ENCODE measurements at regions not wholly inside any gene's neighbourhood (a gene's known extent, or its start where the extent isn't known, plus 50 kb on each side); places are given as distances from the start of the nearest gene placed in this dataset.

DNA sequence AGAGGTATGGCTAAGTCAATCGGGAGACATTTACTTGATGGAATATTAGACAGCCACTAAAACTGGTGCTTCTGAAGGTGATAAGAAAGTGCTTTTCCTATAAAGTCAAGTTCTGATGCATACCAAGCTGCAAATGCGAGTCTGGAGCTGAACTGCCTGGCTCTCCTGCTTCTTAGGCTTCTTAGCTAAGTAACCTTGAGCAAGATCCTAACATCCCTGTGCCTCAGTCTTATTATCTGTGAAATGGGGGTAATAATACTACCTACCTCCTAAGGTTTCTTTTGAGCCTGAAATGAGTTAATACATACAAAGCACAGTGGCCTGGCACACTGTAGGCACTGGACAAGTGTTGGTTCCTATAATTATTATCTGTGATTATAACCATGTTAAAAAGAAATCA is 64.5 kb downstream of the ZIC5 start:
- no peak for DNase-seq (ENCODE audit: low read depth)
- no peak overlapping the region for H3K4me3 ChIP-seq (ENCODE audit: low read depth, low read length)
- TF ChIP-seq, protein P1, sequence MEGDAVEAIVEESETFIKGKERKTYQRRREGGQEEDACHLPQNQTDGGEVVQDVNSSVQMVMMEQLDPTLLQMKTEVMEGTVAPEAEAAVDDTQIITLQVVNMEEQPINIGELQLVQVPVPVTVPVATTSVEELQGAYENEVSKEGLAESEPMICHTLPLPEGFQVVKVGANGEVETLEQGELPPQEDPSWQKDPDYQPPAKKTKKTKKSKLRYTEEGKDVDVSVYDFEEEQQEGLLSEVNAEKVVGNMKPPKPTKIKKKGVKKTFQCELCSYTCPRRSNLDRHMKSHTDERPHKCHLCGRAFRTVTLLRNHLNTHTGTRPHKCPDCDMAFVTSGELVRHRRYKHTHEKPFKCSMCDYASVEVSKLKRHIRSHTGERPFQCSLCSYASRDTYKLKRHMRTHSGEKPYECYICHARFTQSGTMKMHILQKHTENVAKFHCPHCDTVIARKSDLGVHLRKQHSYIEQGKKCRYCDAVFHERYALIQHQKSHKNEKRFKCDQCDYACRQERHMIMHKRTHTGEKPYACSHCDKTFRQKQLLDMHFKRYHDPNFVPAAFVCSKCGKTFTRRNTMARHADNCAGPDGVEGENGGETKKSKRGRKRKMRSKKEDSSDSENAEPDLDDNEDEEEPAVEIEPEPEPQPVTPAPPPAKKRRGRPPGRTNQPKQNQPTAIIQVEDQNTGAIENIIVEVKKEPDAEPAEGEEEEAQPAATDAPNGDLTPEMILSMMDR (IDR thresholded peaks at IDR 0.05; ENCODE audit: low read depth, low read length, missing control alignments), result no peak

DNA sequence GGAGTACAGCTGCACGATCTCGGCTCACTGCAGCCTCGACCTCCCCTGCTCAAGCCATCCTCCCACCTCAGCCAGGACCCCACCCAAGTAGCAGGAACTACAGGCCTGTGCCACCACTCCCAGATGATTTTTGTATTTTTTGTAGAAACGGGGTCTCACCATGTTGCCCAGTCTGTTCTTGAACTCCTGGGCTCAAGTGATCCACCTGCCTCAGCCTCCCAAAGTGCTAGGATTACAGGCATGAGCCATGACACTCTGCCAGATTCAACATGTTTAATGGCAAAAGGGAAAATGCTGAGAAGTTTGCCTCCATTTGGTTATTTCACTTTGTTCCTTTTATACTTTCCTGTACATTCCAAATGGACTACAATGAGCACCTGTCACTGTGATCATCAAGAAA is 65.8 kb downstream of the ZIC5 start:
- TF ChIP-seq, protein P1 (IDR thresholded peaks at IDR 0.05; ENCODE audit: low read depth, low read length, missing control alignments), result no peak
- H3K4me3 ChIP-seq (ENCODE audit: low read depth, low read length), result no peak overlapping the region
- no peak for DNase-seq (ENCODE audit: low read depth)

DNA sequence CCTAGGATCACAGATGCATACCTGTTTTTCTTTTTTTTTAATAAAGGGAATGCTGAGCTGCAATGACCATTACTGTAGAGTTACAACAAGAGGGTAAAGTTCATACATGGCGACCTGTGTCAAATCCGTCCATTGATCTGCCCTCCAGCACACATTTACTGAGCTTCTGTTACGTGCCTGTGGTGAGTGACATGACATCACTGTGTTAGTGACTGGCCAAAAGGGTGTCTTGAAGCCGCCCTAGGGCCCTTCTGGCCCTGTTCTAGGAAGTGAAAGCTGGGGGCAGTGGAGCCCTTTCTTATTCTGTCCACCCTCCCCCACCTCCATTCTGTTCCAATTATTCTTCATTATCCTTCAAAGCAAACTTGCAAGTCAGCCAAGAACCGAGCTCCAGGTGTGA is 66.3 kb downstream of the ZIC5 start:
- no peak for DNase-seq (ENCODE audit: low read depth)
- no peak overlapping the region for H3K4me3 ChIP-seq (ENCODE audit: low read depth, low read length)
- TF ChIP-seq, protein P1 (IDR thresholded peaks at IDR 0.05; ENCODE audit: low read depth, low read length, missing control alignments), result no peak

DNA sequence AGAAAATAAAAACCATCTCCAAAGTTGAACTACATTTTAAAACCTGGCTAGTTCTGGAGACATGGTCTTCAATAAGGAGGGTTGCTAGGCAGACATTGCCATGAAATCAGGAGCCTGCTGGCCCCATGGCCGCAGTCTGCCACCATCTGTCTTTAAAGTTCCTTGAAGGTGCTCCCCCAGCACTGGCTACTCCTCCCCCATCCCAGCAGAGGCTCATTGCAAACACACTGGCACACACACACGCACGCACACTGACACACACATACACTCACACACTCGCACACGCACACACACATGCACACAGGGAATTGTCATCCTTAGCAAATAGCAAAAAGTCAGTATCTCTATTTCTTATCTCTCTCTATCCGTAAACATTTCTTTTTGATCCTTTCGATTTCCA is 68.4 kb downstream of the ZIC5 start:
- no peak for DNase-seq (ENCODE audit: low read depth)
- no peak overlapping the region for H3K4me3 ChIP-seq (ENCODE audit: low read depth, low read length)

DNA sequence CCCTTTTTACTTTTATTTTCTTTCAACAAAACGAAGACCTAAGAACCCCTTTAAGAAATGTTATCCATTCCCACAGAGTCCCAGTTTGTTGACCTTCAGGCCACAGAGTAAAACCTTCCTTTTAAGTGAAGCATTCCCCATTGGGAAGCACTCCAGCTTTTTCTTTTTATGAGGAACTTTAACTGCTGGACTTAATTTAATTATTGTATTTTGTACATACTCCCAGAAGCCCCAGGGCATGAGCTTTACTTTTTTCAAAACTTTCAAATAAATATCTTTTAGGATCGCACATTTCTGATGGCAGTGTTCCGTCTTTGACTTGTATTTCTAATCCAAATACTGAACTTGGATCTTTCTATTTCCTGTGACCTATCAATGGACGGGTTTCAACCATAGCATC is 68.9 kb downstream of the ZIC5 start:
- DNase-seq (ENCODE audit: low read depth), result no peak

More for the DNA sequence above, 68.4 kb downstream of the ZIC5 start:
- TF ChIP-seq, protein P1 (IDR thresholded peaks at IDR 0.05; ENCODE audit: low read depth, low read length, missing control alignments), result no peak

DNA sequence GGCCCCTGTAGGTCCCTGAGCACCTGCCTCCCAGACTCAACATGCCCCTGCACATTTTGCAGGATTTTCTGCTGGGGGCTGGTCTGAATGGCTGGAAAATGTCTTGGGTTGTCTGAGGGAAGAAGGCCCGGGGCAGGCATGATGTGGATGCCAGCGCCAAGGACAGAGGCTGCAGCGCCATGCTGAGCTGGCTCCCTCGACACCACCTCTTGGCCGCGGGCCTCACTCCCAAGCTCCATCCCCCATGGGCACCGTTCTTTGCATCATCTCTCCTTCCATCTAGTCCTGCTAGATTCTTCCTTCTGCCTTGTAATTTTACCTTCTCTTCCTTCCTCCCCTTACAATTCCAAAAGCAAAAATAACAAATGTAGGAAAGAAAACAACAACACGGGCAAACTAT is 70.6 kb downstream of the ZIC5 start:
- TF ChIP-seq, protein P1 (IDR thresholded peaks at IDR 0.05; ENCODE audit: low read depth, low read length, missing control alignments), result no peak
- DNase-seq (ENCODE audit: low read depth), result no peak
- H3K4me3 ChIP-seq (ENCODE audit: low read depth, low read length), result no peak overlapping the region

More for the DNA sequence above, 68.9 kb downstream of the ZIC5 start:
- H3K4me3 ChIP-seq (ENCODE audit: low read depth, low read length), result no peak overlapping the region
- TF ChIP-seq, protein P1 (IDR thresholded peaks at IDR 0.05; ENCODE audit: low read depth, low read length, missing control alignments), result no peak

DNA sequence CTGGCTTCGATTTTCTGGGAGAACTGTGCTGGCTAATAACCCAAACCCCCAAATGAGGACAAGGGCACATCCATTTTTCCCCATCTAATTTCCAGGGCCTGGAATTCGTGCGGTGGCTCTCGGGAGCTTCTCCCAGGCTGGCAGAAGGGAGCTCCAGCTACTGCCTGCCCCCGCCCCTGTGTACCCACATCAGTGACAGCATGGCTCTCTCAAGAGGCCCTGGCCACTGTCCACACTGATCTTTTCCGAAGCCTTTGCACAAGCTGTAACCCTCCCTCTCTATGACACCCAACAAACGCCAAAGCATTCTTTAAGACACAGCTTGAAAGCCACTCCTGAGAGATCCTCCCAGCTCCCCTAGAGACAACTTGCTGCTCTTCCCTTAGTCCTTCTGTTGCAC is 73.1 kb downstream of the ZIC5 start:
- no peak for DNase-seq (ENCODE audit: low read depth)
- TF ChIP-seq, protein P1 (IDR thresholded peaks at IDR 0.05; ENCODE audit: low read depth, low read length, missing control alignments), result no peak
- no peak overlapping the region for H3K4me3 ChIP-seq (ENCODE audit: low read depth, low read length)
